IMR-90 (cell line): ENCODE measurements at regions not wholly inside any gene's neighbourhood (a gene's known extent, or its start where the extent isn't known, plus 50 kb on each side); places are given as distances from the start of the nearest gene placed in this dataset.

Experiments used
- ATAC-seq: fragments of 200-7000 bp; cut with Tn5 transposase; 2 replicates; pipeline ENCODE4 v1.9.1; 2020; ENCODE audit warnings: low read depth, mild to moderate bottlenecking, moderate library complexity
- BruUV-seq: library from RNA; stranded (reverse); fragments of 400-500 nt; replicated peaks from 2 replicates; lab custom pipeline; 2021; lab: Mats Ljungman, UMichigan
- CTCF ChIA-PET: fragments of 300-600 bp; formaldehyde crosslinking; extraction: SDS; loops from one replicate; lab custom pipeline; 2021; ENCODE audit warnings: antibody characterized with exemption; lab: Yijun Ruan, JAX
- POLR2A ChIA-PET: fragments of 300-600 bp; sonication (Branson Sonifier 250); formaldehyde crosslinking; loops from one replicate; lab custom pipeline; 2022; ENCODE audit warnings: antibody characterized with exemption; ENCODE audit not compliant: unreplicated experiment; lab: Charles Lee
- DNase-seq: peaks from one replicate; pipeline ENCODE4 v3.0.0; 2013
- H2AFZ ChIP-seq: replicated peaks from 2 replicates; pipeline ENCODE3; 2013; ENCODE audit warnings: low read length, mild to moderate bottlenecking; ENCODE audit not compliant: poor library complexity
- H2AK5ac ChIP-seq: 2 replicates; pipeline ENCODE4 v1.6.1; 2013; ENCODE audit warnings: low read depth, low read length, inconsistent platforms
- H2AK9ac ChIP-seq: replicated peaks from 2 replicates; pipeline ENCODE3; 2013; ENCODE audit warnings: mild to moderate bottlenecking, low read depth, low read length, moderate library complexity; ENCODE audit not compliant: poor library complexity
- H2BK120ac ChIP-seq: 2 replicates; pipeline ENCODE4 v1.6.1; 2013; ENCODE audit warnings: low read depth, low read length, inconsistent platforms
- H2BK15ac ChIP-seq: 3 replicates; pipeline ENCODE4 v1.6.1; 2013; ENCODE audit warnings: low read depth, low read length, inconsistent platforms
- H2BK20ac ChIP-seq: 2 replicates; pipeline ENCODE4 v1.6.1; 2013; ENCODE audit warnings: low read depth, mild to moderate bottlenecking, inconsistent platforms, low read length, moderate library complexity
- H2BK5ac ChIP-seq: 2 replicates; pipeline ENCODE4 v1.6.1; 2013; ENCODE audit warnings: mild to moderate bottlenecking, low read depth, low read length, inconsistent platforms; ENCODE audit not compliant: poor library complexity, severe bottlenecking
- H3K14ac ChIP-seq: replicated peaks from 2 replicates; pipeline ENCODE4 v1.6.1; 2013; ENCODE audit warnings: low read depth, low read length, inconsistent platforms
- H3K18ac ChIP-seq: 2 replicates; pipeline ENCODE4 v1.6.1; 2013; ENCODE audit warnings: low read depth, low read length, control low read depth
- H3K23ac ChIP-seq: 2 replicates; pipeline ENCODE4 v1.6.1; 2013; ENCODE audit warnings: low read depth, low read length, inconsistent platforms
- H3K27ac ChIP-seq: 2 replicates; pipeline ENCODE4 v1.5.1; 2013; ENCODE audit warnings: mild to moderate bottlenecking, control low read depth, low read length; ENCODE audit not compliant: insufficient read depth
- H3K27me3 ChIP-seq: 2 replicates; pipeline ENCODE4 v1.6.1; 2013; ENCODE audit warnings: low read length; ENCODE audit not compliant: control insufficient read depth, insufficient read depth
- H3K36me3 ChIP-seq: 2 replicates; pipeline ENCODE4 v1.6.1; 2013; ENCODE audit warnings: low read length, mixed read lengths; ENCODE audit not compliant: control insufficient read depth, insufficient read depth
- H3K4ac ChIP-seq: 2 replicates; pipeline ENCODE4 v1.6.1; 2013; ENCODE audit warnings: low read depth, low read length, inconsistent platforms
- H3K4me1 ChIP-seq: 2 replicates; pipeline ENCODE4 v1.6.1; 2013; ENCODE audit warnings: low read length, mixed read lengths; ENCODE audit not compliant: control insufficient read depth, insufficient read depth
- H3K4me2 ChIP-seq: 2 replicates; pipeline ENCODE4 v1.6.1; 2013; ENCODE audit warnings: low read depth, mild to moderate bottlenecking, control low read depth, low read length, moderate library complexity
- H3K4me3 ChIP-seq: 2 replicates; pipeline ENCODE4 v1.5.1; 2013; ENCODE audit warnings: low read depth, mild to moderate bottlenecking, control low read depth, low read length, moderate library complexity; ENCODE audit not compliant: insufficient read depth
- H3K56ac ChIP-seq: 2 replicates; pipeline ENCODE4 v1.6.1; 2013; ENCODE audit warnings: low read length, inconsistent platforms; ENCODE audit not compliant: insufficient read depth; ENCODE audit errors: extremely low read depth
- H3K79me1 ChIP-seq, 2 experiments: 2 replicates each; pipeline ENCODE4 v1.6.1; 2013; ENCODE audit warnings: low read length in 2 of 2, inconsistent platforms in 1 of 2, low read depth in 1 of 2
- H3K9ac ChIP-seq: 2 replicates; pipeline ENCODE4 v1.6.1; 2013; ENCODE audit warnings: low read depth, low read length, control low read depth
- H3K9me1 ChIP-seq: 2 replicates; pipeline ENCODE4 v1.6.1; 2013; ENCODE audit warnings: low read length, inconsistent platforms; ENCODE audit not compliant: insufficient read depth
- H3K9me3 ChIP-seq: 2 replicates; pipeline ENCODE4 v1.6.1; 2013; ENCODE audit warnings: low read length; ENCODE audit not compliant: control insufficient read depth, insufficient read depth
- H4K20me1 ChIP-seq: 2 replicates; pipeline ENCODE4 v1.6.1; 2013; ENCODE audit warnings: low read length, inconsistent platforms; ENCODE audit not compliant: insufficient read depth
- H4K5ac ChIP-seq: 2 replicates; pipeline ENCODE4 v1.6.1; 2013; ENCODE audit warnings: mild to moderate bottlenecking, low read depth, low read length, control low read depth
- H4K8ac ChIP-seq, 2 experiments: 2 replicates each; pipeline ENCODE4 v1.6.1; 2013; ENCODE audit warnings: low read depth in 2 of 2, low read length in 2 of 2, control low read depth in 1 of 2, inconsistent platforms in 1 of 2
- H4K91ac ChIP-seq: 2 replicates; pipeline ENCODE4 v1.6.1; 2013; ENCODE audit warnings: low read depth, low read length, inconsistent platforms; ENCODE audit not compliant: insufficient read depth
- BHLHE40 ChIP-seq: fragments of 150-350 bp; IDR thresholded peaks from 2 replicates; pipeline ENCODE4 v1.6.1; 2016; ENCODE audit warnings: mild to moderate bottlenecking, low read depth, low read length
- CEBPB ChIP-seq: IDR thresholded peaks from 2 replicates; pipeline ENCODE4 v1.6.1; 2012; ENCODE audit warnings: low read depth, low read length, improper control_type of control experiment
- CHD1 ChIP-seq: IDR thresholded peaks from 2 replicates; pipeline ENCODE4 v1.6.1; 2012; ENCODE audit warnings: low read depth, low read length, improper control_type of control experiment
- FOS ChIP-seq: fragments of 150-350 bp; IDR thresholded peaks from 2 replicates; pipeline ENCODE4 v1.6.1; 2016; ENCODE audit warnings: low read depth, low read length
- MAFK ChIP-seq: IDR thresholded peaks from 2 replicates; pipeline ENCODE4 v1.6.1; 2012; ENCODE audit warnings: low read depth, low read length, improper control_type of control experiment
- MAZ ChIP-seq: IDR thresholded peaks from 2 replicates; pipeline ENCODE4 v1.6.1; 2012; ENCODE audit warnings: low read depth, mild to moderate bottlenecking, low read length, improper control_type of control experiment, moderate library complexity, borderline replicate concordance
- MXI1 ChIP-seq: IDR thresholded peaks from 2 replicates; pipeline ENCODE4 v1.6.1; 2012; ENCODE audit warnings: low read depth, mild to moderate bottlenecking, low read length, moderate library complexity, borderline replicate concordance
- NFE2L2 ChIP-seq: fragments of 150-350 bp; IDR thresholded peaks from 2 replicates; pipeline ENCODE4 v1.6.1; 2016; ENCODE audit warnings: low read depth, mild to moderate bottlenecking, low read length
- POLR2A ChIP-seq: IDR thresholded peaks from 2 replicates; pipeline ENCODE4 v1.6.1; 2012; ENCODE audit warnings: mild to moderate bottlenecking, low read depth, low read length
- RAD21 ChIP-seq: IDR thresholded peaks from 2 replicates; pipeline ENCODE4 v1.6.1; 2012; ENCODE audit warnings: low read length, improper control_type of control experiment
- RCOR1 ChIP-seq: IDR thresholded peaks from 2 replicates; pipeline ENCODE4 v1.6.1; 2012; ENCODE audit warnings: mild to moderate bottlenecking, low read length, improper control_type of control experiment; ENCODE audit not compliant: insufficient replicate concordance
- RFX5 ChIP-seq: IDR thresholded peaks from 2 replicates; pipeline ENCODE4 v1.8.0; 2012; ENCODE audit warnings: low read depth, mild to moderate bottlenecking, low read length, moderate library complexity
- SMC3 ChIP-seq: fragments of 150-350 bp; IDR thresholded peaks from 2 replicates; pipeline ENCODE4 v1.6.1; 2016; ENCODE audit warnings: low read depth, mild to moderate bottlenecking, antibody characterized with exemption, low read length, moderate library complexity
- WGBS, 2 experiments: methylation state at CpG; one replicate each; pipeline versions ENCODE4 v1.1.5 to v1.1.7; 2013; ENCODE audit warnings: missing lambda C conversion rate in 2 of 2; ENCODE audit not compliant: insufficient read length in 1 of 2; ENCODE audit errors: extremely low coverage in 2 of 2; 5-methylcytosine and 5-hydroxymethylcytosine counted together
- dilution Hi-C: fragments of 300-500 bp; cut with HindIII; formaldehyde crosslinking; loops from one replicate; pipeline ENCODE4 v1.14.3; 2018; ENCODE audit warnings: low sequenced_read_pairs; ENCODE audit not compliant: unreplicated experiment
- in situ Hi-C: fragments of 300-500 bp; cut with MboI; formaldehyde crosslinking; loops from 3 replicates; pipeline ENCODE4 v1.14.3; 2019; ENCODE audit warnings: low sequenced_read_pairs, inconsistent platforms, mixed read lengths
- intact Hi-C: fragments of 100-400 bp; cut with micrococcal nuclease; formaldehyde crosslinking; loops from 2 replicates; pipeline ENCODE4 v1.10.0; 2022
- TF ChIP-seq, protein P1 (sequence below): conservative IDR thresholded peaks from 2 replicates; pipeline ENCODE4 v1.5.1; 2012; ENCODE audit warnings: mild to moderate bottlenecking, low read depth, low read length, improper control_type of control experiment
- TF ChIP-seq, protein P2 (sequence below): fragments of 150-350 bp; IDR thresholded peaks from 2 replicates; pipeline ENCODE4 v1.6.1; 2016; ENCODE audit warnings: low read depth, mild to moderate bottlenecking, low read length, moderate library complexity, borderline replicate concordance
- TF ChIP-seq, protein P3 (sequence below): fragments of 150-350 bp; IDR thresholded peaks from 2 replicates; pipeline ENCODE4 v1.6.1; 2017; ENCODE audit warnings: mild to moderate bottlenecking, antibody characterized with exemption, low read length, low read depth

DNA sequence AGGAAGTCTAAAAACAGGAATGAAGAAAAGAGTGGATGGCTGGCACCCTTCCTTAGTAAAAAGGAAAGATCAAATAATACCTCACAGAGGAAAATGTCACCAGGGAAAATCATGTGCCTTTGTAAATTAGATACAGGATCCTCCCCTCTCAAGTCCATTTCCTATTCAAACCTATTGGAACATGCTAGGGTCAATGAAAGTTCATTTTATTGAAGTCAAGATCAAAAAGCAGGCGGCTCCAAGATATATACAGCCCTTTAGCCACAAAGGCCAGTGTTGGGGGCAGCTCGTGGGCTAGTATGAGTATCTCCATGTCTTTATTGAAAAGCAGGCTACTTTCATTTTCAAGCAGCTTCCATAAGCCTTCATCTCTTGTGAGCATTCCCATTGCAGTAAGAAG, 141.1 kb downstream of the QDPR start:
- intact Hi-C loops (no loop called here), dilution Hi-C loops (no loop called here), in situ Hi-C loops (no loop called here)
- ChIA-PET POLR2A (no interaction called here), CTCF (no interaction called here)
- Histone ChIP-seq H3K9ac (no peak overlapping the region), H3K4me2 (peak overlapping the region; percentile 36; the same call in 1 of the 2 replicates), H3K14ac (no peak overlapping the region), H4K8ac (no peak overlapping the region), H3K23ac (no peak overlapping the region), H2BK20ac (no peak overlapping the region), H4K20me1 (no peaks in the 10 kb centered on the region), H3K36me3 (no peaks in the 10 kb centered on the region), H3K9me1 (no peaks in the 10 kb centered on the region), H3K79me1 (no peaks in the 10 kb centered on the region), H3K18ac (no peak overlapping the region), H3K9me3 (no peaks in the 10 kb centered on the region), H2BK15ac (no peak overlapping the region), H2AFZ (no peak overlapping the region), H2AK9ac (no peak overlapping the region), H3K4me1 (no peaks in the 10 kb centered on the region), H2BK5ac (no peak overlapping the region), H4K91ac (no peak overlapping the region), H4K5ac (no peak overlapping the region), H3K4me3 (no peak overlapping the region), H2BK120ac (no peak overlapping the region), H3K56ac (no peak overlapping the region), H3K27me3 (peaks cover 10% of the 10 kb centered on the region), H3K4ac (no peak overlapping the region), H2AK5ac (no peak overlapping the region), H3K27ac (no peak overlapping the region)
- no peak for ATAC-seq
- TF ChIP-seq BHLHE40 (no peak), RFX5 (no peak), SMC3 (no peak), MAZ (no peak), CHD1 (no peak), FOS (no peak), MXI1 (no peak), RCOR1 (no peak), CEBPB (no peak), POLR2A (no peak), MAFK (no peak), RAD21 (no peak), NFE2L2 (no peak)
- TF ChIP-seq, protein P1, sequence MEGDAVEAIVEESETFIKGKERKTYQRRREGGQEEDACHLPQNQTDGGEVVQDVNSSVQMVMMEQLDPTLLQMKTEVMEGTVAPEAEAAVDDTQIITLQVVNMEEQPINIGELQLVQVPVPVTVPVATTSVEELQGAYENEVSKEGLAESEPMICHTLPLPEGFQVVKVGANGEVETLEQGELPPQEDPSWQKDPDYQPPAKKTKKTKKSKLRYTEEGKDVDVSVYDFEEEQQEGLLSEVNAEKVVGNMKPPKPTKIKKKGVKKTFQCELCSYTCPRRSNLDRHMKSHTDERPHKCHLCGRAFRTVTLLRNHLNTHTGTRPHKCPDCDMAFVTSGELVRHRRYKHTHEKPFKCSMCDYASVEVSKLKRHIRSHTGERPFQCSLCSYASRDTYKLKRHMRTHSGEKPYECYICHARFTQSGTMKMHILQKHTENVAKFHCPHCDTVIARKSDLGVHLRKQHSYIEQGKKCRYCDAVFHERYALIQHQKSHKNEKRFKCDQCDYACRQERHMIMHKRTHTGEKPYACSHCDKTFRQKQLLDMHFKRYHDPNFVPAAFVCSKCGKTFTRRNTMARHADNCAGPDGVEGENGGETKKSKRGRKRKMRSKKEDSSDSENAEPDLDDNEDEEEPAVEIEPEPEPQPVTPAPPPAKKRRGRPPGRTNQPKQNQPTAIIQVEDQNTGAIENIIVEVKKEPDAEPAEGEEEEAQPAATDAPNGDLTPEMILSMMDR = no peak
- TF ChIP-seq, protein P2, sequence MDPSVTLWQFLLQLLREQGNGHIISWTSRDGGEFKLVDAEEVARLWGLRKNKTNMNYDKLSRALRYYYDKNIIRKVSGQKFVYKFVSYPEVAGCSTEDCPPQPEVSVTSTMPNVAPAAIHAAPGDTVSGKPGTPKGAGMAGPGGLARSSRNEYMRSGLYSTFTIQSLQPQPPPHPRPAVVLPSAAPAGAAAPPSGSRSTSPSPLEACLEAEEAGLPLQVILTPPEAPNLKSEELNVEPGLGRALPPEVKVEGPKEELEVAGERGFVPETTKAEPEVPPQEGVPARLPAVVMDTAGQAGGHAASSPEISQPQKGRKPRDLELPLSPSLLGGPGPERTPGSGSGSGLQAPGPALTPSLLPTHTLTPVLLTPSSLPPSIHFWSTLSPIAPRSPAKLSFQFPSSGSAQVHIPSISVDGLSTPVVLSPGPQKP = no peak
- TF ChIP-seq, protein P3, sequence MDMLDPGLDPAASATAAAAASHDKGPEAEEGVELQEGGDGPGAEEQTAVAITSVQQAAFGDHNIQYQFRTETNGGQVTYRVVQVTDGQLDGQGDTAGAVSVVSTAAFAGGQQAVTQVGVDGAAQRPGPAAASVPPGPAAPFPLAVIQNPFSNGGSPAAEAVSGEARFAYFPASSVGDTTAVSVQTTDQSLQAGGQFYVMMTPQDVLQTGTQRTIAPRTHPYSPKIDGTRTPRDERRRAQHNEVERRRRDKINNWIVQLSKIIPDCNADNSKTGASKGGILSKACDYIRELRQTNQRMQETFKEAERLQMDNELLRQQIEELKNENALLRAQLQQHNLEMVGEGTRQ = no peak
- BruUV-seq = no TSS peak
- DNase-seq = no peak
- no CpG with 5 or more reads among the region's 2 CpGs for WGBS, 2 experiments
